SK-N-SH (cell line): ENCODE measurements at regions not wholly inside any gene's neighbourhood (a gene's known extent, or its start where the extent isn't known, plus 50 kb on each side); places are given as distances from the start of the nearest gene placed in this dataset.

Source experiments
- CTCF ChIA-PET: fragments of 300-600, 350-600 bp; formaldehyde crosslinking; extraction: SDS; loops from one replicate; lab custom pipeline; 2021; lab: Yijun Ruan, JAX
- POLR2A ChIA-PET: fragments of 350-600 bp; sonication (Branson Sonifier 250); formaldehyde crosslinking; extraction: SDS; loops from one replicate; lab custom pipeline; 2020; ENCODE audit warnings: antibody characterized with exemption, inconsistent platforms; lab: Yijun Ruan, JAX
- DNase-seq: peaks from one replicate; pipeline ENCODE4 v3.0.0; 2012
- H2AFZ ChIP-seq: fragments of 200-600 bp; sonication (generic); 2 replicates; pipeline ENCODE4 v1.8.1; 2016; ENCODE audit warnings: antibody characterized with exemption, mild to moderate bottlenecking, low read depth
- H3F3A ChIP-seq: fragments of 200-600 bp; sonication (generic); replicated peaks from 2 replicates; pipeline ENCODE3; 2016; ENCODE audit warnings: antibody characterized with exemption, mild to moderate bottlenecking; ENCODE audit not compliant: insufficient read depth
- H3K27ac ChIP-seq, 2 experiments: fragments of 200-500 bp in 1 of 2; fragments of 200-600 bp in 1 of 2; sonication (Bioruptor generic) in 1 of 2; sonication (generic), shearing (Covaris generic) in 1 of 2; 2 replicates each; pipeline versions ENCODE4 v1.5.1 to v1.6.1; 2014 to 2016; ENCODE audit warnings: low read depth in 2 of 2, inconsistent platforms in 1 of 2, low read length in 1 of 2, mild to moderate bottlenecking in 1 of 2, mixed read lengths in 1 of 2
- H3K27me3 ChIP-seq: fragments of 200-600 bp; sonication (generic), shearing (Covaris generic); 2 replicates; pipeline ENCODE4 v1.6.1; 2016; ENCODE audit warnings: mixed run types; ENCODE audit not compliant: insufficient read depth
- H3K36me3 ChIP-seq, 2 experiments: fragments of 200-500 bp in 1 of 2; fragments of 200-600 bp in 1 of 2; sonication (Bioruptor generic) in 1 of 2; sonication (generic) in 1 of 2; replicated peaks in 1 of 2; 2 replicates each; pipeline versions ENCODE3 to v1.5.1; 2014 to 2016; ENCODE audit warnings: low read length in 1 of 2, mild to moderate bottlenecking in 1 of 2; ENCODE audit not compliant: insufficient read depth in 2 of 2, control insufficient read depth in 1 of 2
- H3K4me1 ChIP-seq, 2 experiments: fragments of 200-500 bp in 1 of 2; fragments of 200-600 bp in 1 of 2; sonication (Bioruptor generic) in 1 of 2; sonication (generic), shearing (Covaris generic) in 1 of 2; 2 replicates each; pipeline versions ENCODE4 v1.5.1 to v1.6.1; 2014 to 2016; ENCODE audit warnings: low read depth in 1 of 2, low read length in 1 of 2, mixed run types in 1 of 2; ENCODE audit not compliant: insufficient read depth in 2 of 2, control insufficient read depth in 1 of 2
- H3K4me2 ChIP-seq: fragments of 200-600 bp; sonication (generic), shearing (Covaris generic); 2 replicates; pipeline ENCODE4 v1.6.1; 2017; ENCODE audit warnings: mixed run types
- H3K4me3 ChIP-seq, 2 experiments: fragments of 200-500 bp in 1 of 2; fragments of 200-600 bp in 1 of 2; sonication (Bioruptor generic) in 1 of 2; sonication (generic), shearing (Covaris generic) in 1 of 2; 2 replicates each; pipeline versions ENCODE4 v1.5.1 to v1.8.1; 2014 to 2016; ENCODE audit warnings: low read depth in 2 of 2, inconsistent platforms in 1 of 2, low read length in 1 of 2, mild to moderate bottlenecking in 1 of 2, mixed read lengths in 1 of 2, moderate library complexity in 1 of 2
- H3K79me2 ChIP-seq: fragments of 200-600 bp; sonication (generic); 2 replicates; pipeline ENCODE4 v1.8.1; 2017; ENCODE audit warnings: mild to moderate bottlenecking; ENCODE audit not compliant: insufficient read depth
- H3K9ac ChIP-seq: fragments of 200-600 bp; sonication (generic); 2 replicates; pipeline ENCODE4 v1.6.1; 2017; ENCODE audit warnings: mixed run types
- H3K9me2 ChIP-seq: fragments of 200-600 bp; sonication (generic); 2 replicates; pipeline ENCODE4 v1.6.1; 2017; ENCODE audit warnings: mixed run types
- H3K9me3 ChIP-seq: fragments of 200-600 bp; sonication (generic); 2 replicates; pipeline ENCODE4 v1.6.1; 2017; ENCODE audit warnings: mixed run types, mild to moderate bottlenecking, moderate library complexity
- H4K20me1 ChIP-seq: fragments of 200-600 bp; sonication (generic); 2 replicates; pipeline ENCODE4 v1.6.1; 2017; ENCODE audit warnings: mild to moderate bottlenecking, mixed run types; ENCODE audit not compliant: insufficient read depth
- CHD2 ChIP-seq: fragments of 150-350 bp; IDR thresholded peaks from 2 replicates; pipeline ENCODE4 v1.6.1; 2018; ENCODE audit warnings: low read length; ENCODE audit not compliant: partially characterized antibody
- ELF1 ChIP-seq: IDR thresholded peaks from 2 replicates; pipeline ENCODE4 v1.4.0; 2012
- EZH2phosphoT487 ChIP-seq: fragments of 200-600 bp; sonication (generic); IDR thresholded peaks from 2 replicates; pipeline ENCODE4 v1.6.1; 2017; ENCODE audit warnings: low read depth, mixed run types, mild to moderate bottlenecking, antibody characterized with exemption, moderate library complexity, borderline replicate concordance
- FOSL2 ChIP-seq: IDR thresholded peaks from 2 replicates; pipeline ENCODE4 v1.4.0; 2012; ENCODE audit warnings: low read depth, mild to moderate bottlenecking, moderate library complexity, borderline replicate concordance
- FOXJ3 ChIP-seq: sonication (generic); formaldehyde crosslinking; IDR thresholded peaks from 2 replicates; pipeline ENCODE4 v1.5.1; 2020; ENCODE audit warnings: mild to moderate bottlenecking, missing genetic modification reagents
- FOXM1 ChIP-seq: IDR thresholded peaks from 2 replicates; pipeline ENCODE4 v1.4.0; 2012; ENCODE audit warnings: low read depth, mild to moderate bottlenecking
- JUND ChIP-seq: IDR thresholded peaks from 2 replicates; pipeline ENCODE4 v1.4.0; 2012
- MEF2A ChIP-seq: IDR thresholded peaks from 2 replicates; pipeline ENCODE4 v1.4.0; 2012; ENCODE audit warnings: low read depth, borderline replicate concordance
- NFIC ChIP-seq: IDR thresholded peaks from 2 replicates; pipeline ENCODE4 v1.4.0; 2012; ENCODE audit warnings: borderline replicate concordance
- NRF1 ChIP-seq: IDR thresholded peaks from 2 replicates; pipeline ENCODE4 v1.6.1; 2012; ENCODE audit warnings: low read depth, mild to moderate bottlenecking, low read length
- PBX3 ChIP-seq: IDR thresholded peaks from 2 replicates; pipeline ENCODE4; 2012
- POLR2AphosphoS5 ChIP-seq: IDR thresholded peaks from 2 replicates; pipeline ENCODE4 v1.6.1; 2012; ENCODE audit warnings: low read depth, low read length
- RAD21 ChIP-seq: IDR thresholded peaks from 2 replicates; pipeline ENCODE4 v1.6.1; 2012; ENCODE audit warnings: mild to moderate bottlenecking, low read length
- RCOR1 ChIP-seq: fragments of 150-350 bp; IDR thresholded peaks from 2 replicates; pipeline ENCODE4 v1.6.1; 2017; ENCODE audit warnings: antibody characterized with exemption, low read length
- REST ChIP-seq: IDR thresholded peaks from 2 replicates; pipeline ENCODE4 v1.6.1; 2012; ENCODE audit warnings: mild to moderate bottlenecking, low read depth, low read length, moderate library complexity
- RFX5 ChIP-seq: IDR thresholded peaks from 2 replicates; pipeline ENCODE4 v1.6.1; 2012; ENCODE audit warnings: mild to moderate bottlenecking, improper control_type of control experiment, low read length
- RXRA ChIP-seq: IDR thresholded peaks from 2 replicates; pipeline ENCODE4 v1.4.0; 2012; ENCODE audit warnings: low read depth, mild to moderate bottlenecking, borderline replicate concordance
- TAF1 ChIP-seq: IDR thresholded peaks from 2 replicates; pipeline ENCODE4 v1.6.1; 2012; ENCODE audit warnings: low read depth, mild to moderate bottlenecking, low read length, moderate library complexity, borderline replicate concordance
- USF1 ChIP-seq: IDR thresholded peaks from 2 replicates; pipeline ENCODE4 v1.4.0; 2012; ENCODE audit warnings: low read depth, borderline replicate concordance
- YY1 ChIP-seq: IDR thresholded peaks from 2 replicates; pipeline ENCODE4 v1.4.0; 2012; ENCODE audit warnings: low read depth, mild to moderate bottlenecking
- WGBS: methylation state at CpG from one replicate; pipeline ENCODE4 v1.1.6; 2017; ENCODE audit warnings: low lambda C conversion rate; 5-methylcytosine and 5-hydroxymethylcytosine counted together
- TF ChIP-seq, protein P1 (sequence below): fragments of 150-350 bp; IDR thresholded peaks from 2 replicates; pipeline ENCODE4 v1.6.1; 2016; ENCODE audit warnings: mild to moderate bottlenecking, low read depth, low read length

DNA sequence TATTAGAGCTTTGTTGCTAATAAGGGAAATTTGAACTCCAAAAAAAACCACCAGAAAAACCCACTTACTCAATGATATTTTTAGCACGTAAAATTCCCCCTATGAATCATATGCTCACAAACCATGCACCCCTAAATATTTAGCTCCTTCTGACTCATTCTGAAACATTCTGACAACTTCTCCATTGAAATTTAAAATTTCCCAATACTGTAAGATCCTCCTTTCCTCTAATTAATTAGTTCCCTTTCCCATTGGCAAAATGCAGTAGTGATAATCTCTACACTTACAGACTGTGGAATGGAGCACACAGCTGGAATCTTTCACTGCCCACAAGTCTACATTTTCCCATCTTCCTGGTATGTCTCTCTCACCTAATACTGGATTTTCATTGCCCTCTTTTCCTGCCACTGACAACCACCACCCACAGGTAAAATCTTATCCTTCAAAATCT is 215.8 kb upstream of the ACVR2A start:
- DNase-seq: no peak
- no peak overlapping the region for H3K4me2 ChIP-seq
- no peaks in the 10 kb centered on the region; the same call in 1 of the 2 replicates for H3K27me3 ChIP-seq
- H3K4me3 ChIP-seq: no peak overlapping the region
- no peaks in the 10 kb centered on the region for H3K9me3 ChIP-seq
- no peaks in the 10 kb centered on the region for H4K20me1 ChIP-seq
- H2AFZ ChIP-seq: no peak overlapping the region
- H3K9me2 ChIP-seq: no peaks in the 10 kb centered on the region
- POLR2A ChIA-PET: interaction anchor here (0.6 kb wide), 1 partner anchor 108 kb away, joined by 3 read pairs; no protein-coding TSS in a partner anchor
- H3K9ac ChIP-seq: no peak overlapping the region
- no peak for TF ChIP-seq YY1
- no peak for TF ChIP-seq ELF1
- TF ChIP-seq RXRA: no peak
- TF ChIP-seq, protein P1, sequence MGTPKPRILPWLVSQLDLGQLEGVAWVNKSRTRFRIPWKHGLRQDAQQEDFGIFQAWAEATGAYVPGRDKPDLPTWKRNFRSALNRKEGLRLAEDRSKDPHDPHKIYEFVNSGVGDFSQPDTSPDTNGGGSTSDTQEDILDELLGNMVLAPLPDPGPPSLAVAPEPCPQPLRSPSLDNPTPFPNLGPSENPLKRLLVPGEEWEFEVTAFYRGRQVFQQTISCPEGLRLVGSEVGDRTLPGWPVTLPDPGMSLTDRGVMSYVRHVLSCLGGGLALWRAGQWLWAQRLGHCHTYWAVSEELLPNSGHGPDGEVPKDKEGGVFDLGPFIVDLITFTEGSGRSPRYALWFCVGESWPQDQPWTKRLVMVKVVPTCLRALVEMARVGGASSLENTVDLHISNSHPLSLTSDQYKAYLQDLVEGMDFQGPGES: no peak
- TF ChIP-seq FOXJ3 (CRISPR knock-in tag): no peak
- no peak for TF ChIP-seq PBX3
- no peak for TF ChIP-seq CHD2
- no peak for TF ChIP-seq USF1
- TF ChIP-seq EZH2phosphoT487: no peak
- no peak for TF ChIP-seq RCOR1
- no peak for TF ChIP-seq NRF1
- no peak for TF ChIP-seq MEF2A
- no peak for TF ChIP-seq JUND
- TF ChIP-seq RFX5: no peak
- no peak for TF ChIP-seq TAF1
- no peak for TF ChIP-seq FOSL2
- no peak for TF ChIP-seq FOXM1
- no peak for TF ChIP-seq RAD21
- 9% methylated on average over 1 of the region's 1 CpG for WGBS
- CTCF ChIA-PET: interaction anchor here (0.6 to 0.8 kb wide), 2 partner anchors 283 to 1220 kb away, joined by 3 read pairs; no protein-coding TSS in a partner anchor
- H3K79me2 ChIP-seq: no peaks in the 10 kb centered on the region
- no peaks in the 10 kb centered on the region for H3K36me3 ChIP-seq
- H3K4me1 ChIP-seq: no peaks in the 10 kb centered on the region
- no peaks in the 10 kb centered on the region for H3F3A ChIP-seq
- H3K27ac ChIP-seq: no peak overlapping the region

DNA sequence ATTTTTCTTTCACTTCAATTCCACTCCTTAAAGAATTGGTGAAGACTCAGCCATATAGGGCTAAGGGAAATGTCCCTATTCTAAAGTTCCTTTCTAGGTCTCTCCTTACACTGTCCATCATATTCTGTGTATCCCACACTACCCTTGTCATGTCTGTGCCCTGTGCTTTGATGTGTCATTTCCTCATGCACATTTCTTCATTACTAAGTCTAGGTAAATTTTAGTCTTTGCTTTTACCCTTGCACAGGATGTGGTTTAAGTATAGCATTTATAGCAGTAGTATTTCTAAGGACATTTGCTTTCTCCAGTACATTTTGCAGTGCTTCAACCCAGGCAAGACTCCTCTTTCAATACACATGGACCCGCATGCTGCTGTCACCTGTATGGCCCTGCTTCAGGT is 221.5 kb upstream of the ACVR2A start:
- H2AFZ ChIP-seq: no peak overlapping the region
- no peak for DNase-seq
- no peaks in the 10 kb centered on the region for H3K9me2 ChIP-seq
- no peak overlapping the region for H3K4me2 ChIP-seq
- H3K27me3 ChIP-seq: no peaks in the 10 kb centered on the region
- no peaks in the 10 kb centered on the region for H3K9me3 ChIP-seq
- no peak overlapping the region for H3K9ac ChIP-seq
- no peaks in the 10 kb centered on the region for H3K4me1 ChIP-seq
- CTCF ChIA-PET: no interaction called here
- no peaks in the 10 kb centered on the region for H3F3A ChIP-seq
- POLR2A ChIA-PET: no interaction called here
- H3K27ac ChIP-seq: no peak overlapping the region
- WGBS: 57% methylated on average over 1 of the region's 1 CpG
- no peaks in the 10 kb centered on the region for H3K79me2 ChIP-seq
- H3K36me3 ChIP-seq: no peaks in the 10 kb centered on the region
- H3K4me3 ChIP-seq: no peak overlapping the region
- H4K20me1 ChIP-seq: no peaks in the 10 kb centered on the region
- TF ChIP-seq NFIC: no peak
- no peak for TF ChIP-seq MEF2A
- no peak for TF ChIP-seq FOSL2
- no peak for TF ChIP-seq EZH2phosphoT487
- TF ChIP-seq POLR2AphosphoS5: no peak
- TF ChIP-seq REST: no peak
- TF ChIP-seq USF1: no peak
- no peak for TF ChIP-seq CHD2
